GM18505 (cell line): ENCODE measurements at regions not wholly inside any gene's neighbourhood (a gene's known extent, or its start where the extent isn't known, plus 50 kb on each side); places are given as distances from the start of the nearest gene placed in this dataset.

Experiments used
- ATAC-seq: cut with Tn5 transposase; IDR thresholded peaks from one replicate; pipeline ENCODE4 v1.9.1; 2021; ENCODE audit not compliant: unreplicated experiment
- POLR2A ChIP-seq: IDR thresholded peaks from 4 replicates; pipeline ENCODE4 v1.6.1; 2011; ENCODE audit warnings: borderline replicate concordance; ENCODE audit not compliant: insufficient read depth, insufficient read length; ENCODE audit errors: extremely low read depth

DNA sequence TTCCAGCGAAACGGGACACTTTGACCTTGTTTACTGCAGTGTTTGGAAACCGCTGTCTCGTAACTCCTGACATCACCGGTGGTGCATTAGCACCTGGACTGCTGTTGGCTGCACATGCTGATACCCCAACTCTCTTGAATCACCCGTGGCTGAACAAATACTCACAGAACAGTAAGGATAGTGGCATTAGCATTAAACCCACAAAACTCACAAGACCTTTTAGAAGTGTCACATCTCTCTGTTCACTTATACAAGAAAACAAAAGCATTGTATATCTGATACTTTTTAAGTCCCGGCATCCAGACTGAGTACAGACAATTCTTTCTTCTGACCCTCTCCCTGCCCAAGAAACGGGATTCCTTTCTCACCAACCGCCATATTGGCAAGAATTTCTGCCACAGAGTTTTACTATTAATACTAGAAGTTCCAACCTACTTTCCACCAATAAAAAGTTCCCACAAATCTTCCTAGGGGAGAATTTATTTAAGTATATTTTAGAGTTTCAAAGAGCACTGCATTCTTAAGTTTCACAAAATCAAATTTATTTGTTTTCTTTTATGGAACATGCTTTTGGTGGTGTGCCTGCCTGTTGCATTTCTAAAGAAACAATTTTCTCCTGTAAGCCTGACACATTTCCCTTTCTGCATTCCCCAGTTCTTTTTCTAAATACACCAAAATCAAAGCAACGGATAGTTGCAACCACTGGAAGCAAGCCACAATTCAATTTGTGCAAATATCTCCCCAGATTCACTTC is 208.4 kb upstream of the KLF14 start:
- TF ChIP-seq POLR2A, result peak; percentile 22
- no peak for ATAC-seq

DNA sequence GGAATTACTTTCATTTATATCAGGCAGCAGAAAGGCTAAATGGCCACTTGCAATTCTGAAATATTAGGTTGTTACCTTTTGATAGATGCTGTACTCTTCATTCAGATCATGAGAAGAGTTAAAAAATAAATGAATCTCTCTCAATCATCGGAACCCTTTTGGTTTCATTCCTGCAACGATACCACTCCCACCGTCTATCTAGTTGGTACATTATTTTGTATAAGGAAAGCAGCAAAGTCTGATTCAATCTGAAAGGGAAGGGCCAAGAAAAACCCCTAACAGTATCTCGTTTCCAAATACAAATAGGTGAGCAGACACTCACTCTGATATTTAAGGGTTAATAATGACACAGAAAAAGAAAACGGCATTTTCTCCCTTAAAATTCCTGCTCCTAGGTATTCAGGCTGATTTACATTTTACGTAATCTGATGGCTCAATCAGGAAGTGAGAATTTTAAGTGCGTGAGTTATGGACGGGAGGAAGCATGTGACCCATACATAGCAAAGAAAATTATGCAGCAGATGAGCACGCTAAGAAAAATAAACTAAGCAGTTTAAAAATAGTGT is 209.4 kb upstream of the KLF14 start:
- TF ChIP-seq POLR2A, result no peak
- ATAC-seq, result no peak

DNA sequence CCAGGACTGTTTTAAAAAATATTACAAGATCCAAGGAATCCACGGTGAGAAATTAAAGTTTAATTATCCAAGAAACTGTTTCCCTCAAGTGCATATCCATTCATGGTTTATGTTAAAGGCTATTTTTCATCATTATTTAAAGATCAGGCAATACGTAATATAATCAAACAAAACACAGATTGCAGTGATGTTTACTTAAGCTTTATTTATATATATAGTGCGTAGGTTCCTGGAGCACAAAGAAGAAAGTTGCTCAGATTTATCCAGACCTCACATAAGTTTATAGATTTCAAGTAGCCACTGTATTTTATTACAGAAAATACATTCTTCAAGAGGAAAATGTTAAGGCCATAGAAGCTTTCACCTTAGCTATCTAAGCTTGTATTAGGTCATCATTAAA is 210.0 kb upstream of the KLF14 start:
- ATAC-seq, result no peak
- no peak for TF ChIP-seq POLR2A

DNA sequence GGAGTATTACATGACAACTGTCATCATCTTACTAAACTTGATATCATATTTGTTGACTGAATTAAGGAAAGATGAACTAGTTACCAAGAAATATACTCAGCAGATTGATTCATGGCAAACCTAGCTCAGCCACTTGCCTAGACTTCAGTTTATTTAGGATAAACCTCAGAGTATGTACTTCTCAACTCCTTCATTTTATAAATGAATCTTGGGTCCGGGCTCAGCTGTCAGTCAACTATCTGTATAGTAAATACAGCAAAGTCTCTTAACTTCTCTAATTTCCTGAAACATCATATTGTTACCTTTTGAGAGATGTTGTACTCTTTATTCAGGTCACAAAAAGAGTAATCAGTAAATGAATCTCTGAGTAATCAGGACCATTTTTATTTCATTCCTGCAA is 211.0 kb upstream of the KLF14 start:
- TF ChIP-seq POLR2A, result no peak
- ATAC-seq, result no peak

DNA sequence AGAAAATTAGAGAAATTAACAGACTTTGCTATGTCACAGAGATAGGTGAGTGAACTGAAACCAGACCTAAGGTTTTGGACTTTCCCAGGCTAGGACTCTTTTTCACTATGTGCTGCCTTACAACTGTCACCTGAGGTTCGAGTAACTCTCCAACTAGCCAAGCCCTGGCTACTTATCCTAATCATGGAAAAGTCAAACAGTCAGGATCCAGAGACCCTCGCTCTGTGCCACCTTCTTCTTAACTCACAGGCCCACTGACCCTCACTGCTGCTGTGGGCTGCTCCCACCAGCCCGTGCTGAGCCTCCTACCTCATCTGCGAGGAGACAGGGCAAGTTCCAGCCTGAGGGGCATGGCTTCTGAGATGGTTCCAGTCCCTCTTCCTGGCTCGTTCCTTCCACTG is 211.4 kb upstream of the KLF14 start:
- no peak for ATAC-seq
- no peak for TF ChIP-seq POLR2A

DNA sequence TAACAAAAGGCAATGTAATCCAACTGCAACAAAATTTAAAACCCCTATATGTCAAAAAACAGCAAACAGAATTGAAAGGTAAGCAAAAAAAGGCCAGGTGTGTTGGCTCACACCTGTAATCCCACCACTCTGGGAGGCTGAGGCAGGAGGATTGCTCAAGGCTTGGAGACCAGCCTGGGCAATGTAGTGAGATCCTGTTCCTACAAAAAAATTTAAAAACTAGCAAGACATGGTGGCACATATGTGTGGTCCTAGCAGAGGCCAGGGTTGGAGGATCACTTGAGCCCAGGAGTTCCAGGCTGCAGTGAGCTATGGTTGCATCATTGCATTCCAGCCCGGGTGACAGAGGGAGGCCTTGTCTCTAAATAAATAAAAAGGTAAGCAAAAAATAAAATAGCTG is 212.1 kb upstream of the KLF14 start:
- peak; percentile 32 for TF ChIP-seq POLR2A
- no peak for ATAC-seq

DNA sequence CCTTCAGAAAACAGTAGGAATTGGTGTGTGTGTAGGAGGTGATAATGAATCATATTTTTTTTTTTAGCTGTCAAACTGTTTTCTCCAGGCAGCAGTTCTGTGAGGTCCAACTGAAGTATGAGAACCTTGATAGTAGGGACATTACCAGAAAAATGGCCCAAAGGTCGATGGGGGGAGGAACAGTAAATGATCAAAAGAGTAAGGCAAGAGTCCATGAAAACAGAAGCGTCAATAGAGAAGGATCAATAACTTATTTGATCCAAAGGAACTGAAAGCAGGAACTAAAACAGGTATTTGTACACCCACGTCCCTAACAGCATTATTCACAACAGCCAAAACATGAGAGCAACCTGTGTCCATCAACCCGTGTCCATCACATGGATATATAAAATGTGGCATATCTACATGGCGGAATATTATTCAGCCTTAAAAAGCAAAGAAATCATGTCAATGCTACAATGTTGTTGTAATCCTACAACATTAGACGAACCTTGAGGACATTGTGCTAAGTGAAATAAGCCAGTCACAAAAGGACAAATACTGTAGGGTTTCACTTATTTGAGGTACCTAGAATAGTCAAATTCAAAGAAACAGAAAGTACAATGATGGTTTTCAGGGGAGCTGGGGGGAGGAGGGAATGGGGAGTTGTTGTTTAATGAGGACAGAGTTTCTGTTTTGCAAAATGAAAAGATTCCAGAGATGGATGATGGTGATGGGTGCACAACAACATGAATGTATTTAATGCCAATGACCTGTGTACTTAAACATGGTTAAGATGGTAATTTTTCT is 214.0 kb upstream of the KLF14 start:
- no peak for ATAC-seq
- no peak for TF ChIP-seq POLR2A

DNA sequence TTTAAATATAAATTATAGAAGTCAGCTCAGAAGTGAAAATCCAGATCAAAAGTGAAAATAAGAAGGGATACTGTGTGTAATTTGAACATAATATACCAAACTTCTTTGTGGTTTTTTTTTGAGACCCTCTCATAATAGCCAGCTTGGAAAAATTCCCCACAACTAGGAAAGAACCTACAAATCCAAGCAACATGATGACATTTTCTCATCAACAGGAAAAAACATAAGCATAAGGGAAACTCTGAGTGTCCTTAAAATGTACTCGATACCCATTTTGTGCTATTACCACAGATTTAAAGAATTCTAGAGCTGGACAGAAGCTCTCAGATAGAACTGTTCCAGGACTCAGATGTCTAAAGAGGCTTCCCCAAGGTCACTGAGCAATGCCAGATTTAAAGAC is 214.8 kb upstream of the KLF14 start:
- TF ChIP-seq POLR2A, result no peak
- ATAC-seq, result no peak

DNA sequence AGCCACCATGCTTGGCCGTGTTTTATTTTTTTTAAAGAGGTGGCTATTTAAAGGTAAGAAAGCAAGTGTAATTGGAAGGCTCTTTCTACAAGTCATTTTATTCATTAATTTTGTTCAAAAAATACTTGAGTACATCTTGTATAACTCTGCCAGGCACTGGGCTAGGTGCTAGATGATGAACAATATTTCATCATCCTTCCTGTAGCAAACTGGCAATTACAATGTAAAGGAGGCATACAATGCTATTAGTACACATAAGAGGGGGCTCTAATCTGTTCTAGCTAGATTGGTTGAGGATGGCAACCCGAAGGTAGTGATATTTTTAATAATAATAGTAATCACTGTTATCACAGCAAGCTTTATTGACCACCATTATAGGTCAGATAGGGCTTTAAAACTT is 215.5 kb upstream of the KLF14 start:
- no peak for TF ChIP-seq POLR2A
- ATAC-seq, result no peak

DNA sequence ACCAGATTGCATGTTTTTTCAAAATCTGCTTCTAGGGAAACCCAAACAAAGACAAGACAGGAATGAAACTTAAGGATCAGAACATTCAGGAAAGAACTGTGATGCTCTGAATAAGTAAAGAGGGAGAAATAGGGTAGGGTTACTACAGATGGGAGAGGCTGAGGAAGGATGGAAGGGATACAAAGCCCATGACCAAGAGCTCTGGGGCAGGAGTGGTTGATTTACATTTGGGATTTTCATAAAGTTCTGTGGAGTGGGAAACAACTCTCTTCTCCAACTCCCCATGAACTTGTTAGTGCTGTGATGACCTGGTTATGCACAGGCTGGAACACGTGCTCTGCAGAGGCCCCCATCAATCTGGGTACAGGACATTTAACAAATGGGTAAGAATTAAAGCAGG is 216.0 kb upstream of the KLF14 start:
- no peak for ATAC-seq
- TF ChIP-seq POLR2A, result no peak

DNA sequence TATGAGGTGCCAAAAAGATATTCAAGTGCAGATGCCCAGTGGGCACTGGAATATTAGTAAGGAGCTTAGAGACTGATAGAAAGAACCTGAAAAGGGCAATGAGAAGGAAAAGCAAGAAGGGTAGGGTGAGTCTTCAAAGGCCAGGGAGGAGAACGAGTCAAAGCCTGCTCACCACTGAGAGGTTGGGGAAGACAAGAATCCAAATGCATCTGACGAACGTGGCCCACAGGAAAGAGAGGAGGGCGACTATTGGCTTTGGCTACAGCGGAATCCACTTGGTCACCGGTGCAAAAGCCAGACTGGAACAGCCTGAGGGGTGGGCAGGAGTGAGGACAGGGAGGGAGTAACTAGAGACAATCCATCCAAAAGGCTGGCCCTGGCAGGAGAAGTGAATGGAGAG is 216.7 kb upstream of the KLF14 start:
- ATAC-seq, result no peak
- TF ChIP-seq POLR2A, result no peak

DNA sequence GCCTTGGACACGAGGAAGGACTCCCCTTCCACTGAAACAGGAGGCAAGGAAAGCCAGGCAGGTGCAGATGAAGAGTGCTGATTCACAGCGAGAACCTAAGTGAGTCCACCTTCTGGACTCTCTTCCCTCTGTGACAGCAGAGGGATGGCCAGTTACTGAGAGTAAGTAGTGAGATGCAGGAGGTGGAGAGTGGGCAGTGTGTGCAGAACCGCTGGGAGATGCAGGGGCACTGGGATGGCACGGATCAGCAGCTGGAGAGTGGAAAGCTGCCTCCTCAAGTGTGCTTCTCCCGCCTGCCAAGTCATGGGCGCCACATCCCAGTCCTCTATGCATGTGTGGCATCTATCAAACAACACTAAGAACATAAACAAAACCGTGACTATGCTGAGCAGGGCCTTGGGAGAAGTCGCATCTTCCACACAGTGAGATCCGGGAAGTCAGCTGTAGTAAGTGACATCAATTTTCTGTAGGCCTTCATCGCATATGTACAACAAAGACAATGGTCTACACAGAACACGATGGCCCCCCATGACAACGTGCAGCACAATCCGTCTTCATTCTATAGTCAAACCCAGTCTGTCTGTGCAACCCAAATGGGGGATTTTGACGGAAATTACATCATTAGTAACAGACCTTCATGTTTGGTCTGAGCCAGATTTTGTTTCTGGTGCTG is 217.4 kb upstream of the KLF14 start:
- ATAC-seq, result no peak
- peak; percentile 60 for TF ChIP-seq POLR2A
